PC-9 (cell line): ENCODE measurements at regions not wholly inside any gene's neighbourhood (a gene's known extent, or its start where the extent isn't known, plus 50 kb on each side); places are given as distances from the start of the nearest gene placed in this dataset.

ENCODE experiments used
- EZH2 ChIP-seq: fragments of 200-600 bp; sonication (generic); IDR thresholded peaks from 2 replicates; pipeline ENCODE4 v1.8.0; 2017; ENCODE audit warnings: antibody characterized with exemption, low read depth
- TF ChIP-seq, protein P1 (sequence below): fragments of 200-600 bp; sonication (generic); conservative IDR thresholded peaks from 2 replicates; pipeline ENCODE4 v1.6.1; 2017; ENCODE audit warnings: mixed run types, antibody characterized with exemption, mild to moderate bottlenecking, moderate library complexity

DNA sequence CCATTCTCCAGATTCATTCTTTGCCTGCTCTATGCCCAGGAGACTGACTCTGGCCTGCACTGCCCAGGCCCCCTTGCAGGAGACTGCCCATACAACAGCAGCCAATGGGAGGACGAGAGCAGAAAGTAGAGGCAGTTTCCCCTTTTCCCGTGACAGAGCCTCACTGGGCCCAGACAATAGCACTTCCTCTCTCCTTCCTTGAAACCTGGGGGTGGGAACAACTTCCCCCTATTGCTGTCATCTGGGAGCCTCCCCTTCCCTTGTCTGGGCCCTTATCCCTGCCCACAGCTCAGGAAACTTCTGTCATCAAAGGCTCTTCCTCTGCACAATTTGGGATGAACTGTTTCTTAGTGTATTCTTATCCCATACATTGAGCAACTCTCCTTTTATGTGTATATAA is 60.8 kb upstream of the KCNJ15 start:
- TF ChIP-seq, protein P1, sequence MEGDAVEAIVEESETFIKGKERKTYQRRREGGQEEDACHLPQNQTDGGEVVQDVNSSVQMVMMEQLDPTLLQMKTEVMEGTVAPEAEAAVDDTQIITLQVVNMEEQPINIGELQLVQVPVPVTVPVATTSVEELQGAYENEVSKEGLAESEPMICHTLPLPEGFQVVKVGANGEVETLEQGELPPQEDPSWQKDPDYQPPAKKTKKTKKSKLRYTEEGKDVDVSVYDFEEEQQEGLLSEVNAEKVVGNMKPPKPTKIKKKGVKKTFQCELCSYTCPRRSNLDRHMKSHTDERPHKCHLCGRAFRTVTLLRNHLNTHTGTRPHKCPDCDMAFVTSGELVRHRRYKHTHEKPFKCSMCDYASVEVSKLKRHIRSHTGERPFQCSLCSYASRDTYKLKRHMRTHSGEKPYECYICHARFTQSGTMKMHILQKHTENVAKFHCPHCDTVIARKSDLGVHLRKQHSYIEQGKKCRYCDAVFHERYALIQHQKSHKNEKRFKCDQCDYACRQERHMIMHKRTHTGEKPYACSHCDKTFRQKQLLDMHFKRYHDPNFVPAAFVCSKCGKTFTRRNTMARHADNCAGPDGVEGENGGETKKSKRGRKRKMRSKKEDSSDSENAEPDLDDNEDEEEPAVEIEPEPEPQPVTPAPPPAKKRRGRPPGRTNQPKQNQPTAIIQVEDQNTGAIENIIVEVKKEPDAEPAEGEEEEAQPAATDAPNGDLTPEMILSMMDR: no peak
- TF ChIP-seq EZH2: no peak
